Hepatocyte (in vitro differentiated cells): ENCODE measurements at regions not wholly inside any gene's neighbourhood (a gene's known extent, or its start where the extent isn't known, plus 50 kb on each side); places are given as distances from the start of the nearest gene placed in this dataset.

ENCODE experiments used
- DNase-seq: peaks from one replicate; pipeline ENCODE4 v3.0.0-alpha.2; 2016; ENCODE audit warnings: low spot score
- H2AFZ ChIP-seq: fragments of 200-600 bp; sonication (generic); 2 replicates; pipeline ENCODE4 v1.6.0; 2016; ENCODE audit warnings: antibody characterized with exemption, mild to moderate bottlenecking
- H3K27ac ChIP-seq: fragments of 200-600 bp; sonication (generic); 2 replicates; pipeline ENCODE4 v1.5.1; 2016; ENCODE audit warnings: mild to moderate bottlenecking
- H3K27me3 ChIP-seq: fragments of 200-600 bp; sonication (generic); 2 replicates; pipeline ENCODE4 v1.6.1; 2016
- H3K36me3 ChIP-seq: fragments of 200-600 bp; sonication (generic); replicated peaks from 2 replicates; pipeline ENCODE4 v1.5.1; 2016; ENCODE audit warnings: low read depth; ENCODE audit not compliant: insufficient read depth
- H3K4me1 ChIP-seq: fragments of 200-600 bp; sonication (generic); 2 replicates; pipeline ENCODE4 v1.5.1; 2016; ENCODE audit warnings: mild to moderate bottlenecking, moderate library complexity; ENCODE audit not compliant: insufficient read depth
- H3K4me2 ChIP-seq: fragments of 200-600 bp; sonication (generic); 2 replicates; pipeline ENCODE4 v1.6.0; 2016
- H3K4me3 ChIP-seq: fragments of 200-600 bp; sonication (generic); 2 replicates; pipeline ENCODE4 v1.5.1; 2016; ENCODE audit warnings: mild to moderate bottlenecking
- H3K79me2 ChIP-seq: fragments of 200-600 bp; sonication (generic); 2 replicates; pipeline ENCODE4 v1.6.0; 2017; ENCODE audit warnings: mild to moderate bottlenecking
- H3K9me2 ChIP-seq: fragments of 200-600 bp; sonication (generic); replicated peaks from 2 replicates; pipeline ENCODE4 v1.6.0; 2017; ENCODE audit warnings: mild to moderate bottlenecking; ENCODE audit not compliant: insufficient read depth
- H3K9me3 ChIP-seq: fragments of 200-600 bp; sonication (generic); 2 replicates; pipeline ENCODE4 v1.5.1; 2016; ENCODE audit warnings: low read depth, mild to moderate bottlenecking
- H4K20me1 ChIP-seq: fragments of 200-600 bp; sonication (generic); 2 replicates; pipeline ENCODE4 v1.6.0; 2016; ENCODE audit warnings: mild to moderate bottlenecking; ENCODE audit not compliant: insufficient read depth, poor library complexity, severe bottlenecking
- CTCF ChIP-seq: fragments of 200-600 bp; sonication (generic); IDR thresholded peaks from 2 replicates; pipeline ENCODE4 v1.5.1; 2016; ENCODE audit warnings: antibody characterized with exemption, mild to moderate bottlenecking; ENCODE audit not compliant: poor library complexity
- EZH2 ChIP-seq: fragments of 200-600 bp; sonication (generic); IDR thresholded peaks from 2 replicates; pipeline ENCODE4 v1.6.1; 2016; ENCODE audit warnings: antibody characterized with exemption, mild to moderate bottlenecking, borderline replicate concordance
- EZH2phosphoT487 ChIP-seq: fragments of 200-600 bp; sonication (generic); IDR thresholded peaks from one replicate; pipeline ENCODE4 v1.6.1; 2018; ENCODE audit warnings: antibody characterized with exemption, mild to moderate bottlenecking, low read depth, moderate library complexity; ENCODE audit not compliant: unreplicated experiment, severe bottlenecking
- WGBS: methylation state at CpG from one replicate; pipeline ENCODE4 v1.1.6; 2016; ENCODE audit warnings: low lambda C conversion rate; ENCODE audit errors: missing lambda C conversion rate; 5-methylcytosine and 5-hydroxymethylcytosine counted together

GRCh38 chr20:59378396-59378795 lies 78.0 kb downstream of the EDN3 start:
- WGBS: 96% methylated on average over 1 of the region's 1 CpG

GRCh38 chr20:59378966-59379365 lies 78.6 kb downstream of the EDN3 start:
- Histone ChIP-seq H3K27ac (no peak overlapping the region), H4K20me1 (no peaks in the 10 kb centered on the region), H3K27me3 (no peaks in the 10 kb centered on the region), H3K4me2 (no peak overlapping the region), H3K4me3 (no peak overlapping the region), H3K9me3 (no peaks in the 10 kb centered on the region), H3K4me1 (no peaks in the 10 kb centered on the region), H3K36me3 (no peaks in the 10 kb centered on the region), H3K79me2 (no peaks in the 10 kb centered on the region), H2AFZ (no peak overlapping the region), H3K9me2 (no peaks in the 10 kb centered on the region)
- 78% methylated on average over 5 of the region's 5 CpGs for WGBS
- DNase-seq: no peak
- TF ChIP-seq CTCF: no peak
- no peak for TF ChIP-seq EZH2phosphoT487
- no peak for TF ChIP-seq EZH2

More at GRCh38 chr20:59378396-59378795, 78.0 kb downstream of the EDN3 start:
- Histone ChIP-seq H3K27ac (no peak overlapping the region), H3K4me1 (no peaks in the 10 kb centered on the region), H3K36me3 (no peaks in the 10 kb centered on the region), H4K20me1 (no peaks in the 10 kb centered on the region), H3K9me2 (no peaks in the 10 kb centered on the region), H3K9me3 (no peaks in the 10 kb centered on the region), H3K79me2 (no peaks in the 10 kb centered on the region), H2AFZ (no peak overlapping the region), H3K27me3 (no peaks in the 10 kb centered on the region), H3K4me2 (no peak overlapping the region), H3K4me3 (no peak overlapping the region)
- DNase-seq: no peak
- no peak for TF ChIP-seq EZH2
- TF ChIP-seq CTCF: no peak
- no peak for TF ChIP-seq EZH2phosphoT487

- H3K27me3 ChIP-seq: no peaks in the 10 kb centered on the region
- H3K36me3 ChIP-seq: no peaks in the 10 kb centered on the region
- no peak overlapping the region for H3K4me2 ChIP-seq
- WGBS: 66% methylated on average over 8 of the region's 8 CpGs
- H4K20me1 ChIP-seq: no peaks in the 10 kb centered on the region
- no peaks in the 10 kb centered on the region for H3K9me2 ChIP-seq
- H3K79me2 ChIP-seq: no peaks in the 10 kb centered on the region
- no peak for DNase-seq
- no peaks in the 10 kb centered on the region for H3K4me1 ChIP-seq
- H3K4me3 ChIP-seq: no peak overlapping the region
- H2AFZ ChIP-seq: no peak overlapping the region
- H3K27ac ChIP-seq: no peak overlapping the region
- H3K9me3 ChIP-seq: no peaks in the 10 kb centered on the region
- TF ChIP-seq CTCF (no peak), EZH2phosphoT487 (no peak), EZH2 (no peak)
These were observed 81.3 kb downstream of the EDN3 start for GRCh38 chr20:59381689-59382088.
